ENCODE measurements at regions not wholly inside any gene's neighbourhood (a gene's known extent, or its start where the extent isn't known, plus 50 kb on each side); places are given as distances from the start of the nearest gene placed in this dataset.

- Histone ChIP-seq H3K27ac (ENCODE audit: low read length) (no peak overlapping the region), H3K4me2 (ENCODE audit: low read length) (no peak overlapping the region), H3K36me3 (ENCODE audit: insufficient read depth, low read length) (no peaks in the 10 kb centered on the region), H2AFZ (ENCODE audit: low read depth, low read length) (no peak overlapping the region), H3K9ac (ENCODE audit: low read length) (no peak overlapping the region), H3K9me3 (ENCODE audit: low read length) (no peaks in the 10 kb centered on the region), H3F3A (ENCODE audit: insufficient read depth, low read length, poor library complexity, severe bottlenecking) (no peaks in the 10 kb centered on the region), H3K27me3 (ENCODE audit: insufficient read depth, low read depth, low read length) (no peaks in the 10 kb centered on the region), H4K20me1 (ENCODE audit: insufficient read depth) (no peaks in the 10 kb centered on the region), H3K79me2 (replicated peaks; ENCODE audit: insufficient read depth, low read length) (no peaks in the 10 kb centered on the region), H3K9me2 (ENCODE audit: insufficient read depth, low read length) (no peaks in the 10 kb centered on the region), H3K4me3 (ENCODE audit: low read length) (no peak overlapping the region)
- TF ChIP-seq, protein P1, sequence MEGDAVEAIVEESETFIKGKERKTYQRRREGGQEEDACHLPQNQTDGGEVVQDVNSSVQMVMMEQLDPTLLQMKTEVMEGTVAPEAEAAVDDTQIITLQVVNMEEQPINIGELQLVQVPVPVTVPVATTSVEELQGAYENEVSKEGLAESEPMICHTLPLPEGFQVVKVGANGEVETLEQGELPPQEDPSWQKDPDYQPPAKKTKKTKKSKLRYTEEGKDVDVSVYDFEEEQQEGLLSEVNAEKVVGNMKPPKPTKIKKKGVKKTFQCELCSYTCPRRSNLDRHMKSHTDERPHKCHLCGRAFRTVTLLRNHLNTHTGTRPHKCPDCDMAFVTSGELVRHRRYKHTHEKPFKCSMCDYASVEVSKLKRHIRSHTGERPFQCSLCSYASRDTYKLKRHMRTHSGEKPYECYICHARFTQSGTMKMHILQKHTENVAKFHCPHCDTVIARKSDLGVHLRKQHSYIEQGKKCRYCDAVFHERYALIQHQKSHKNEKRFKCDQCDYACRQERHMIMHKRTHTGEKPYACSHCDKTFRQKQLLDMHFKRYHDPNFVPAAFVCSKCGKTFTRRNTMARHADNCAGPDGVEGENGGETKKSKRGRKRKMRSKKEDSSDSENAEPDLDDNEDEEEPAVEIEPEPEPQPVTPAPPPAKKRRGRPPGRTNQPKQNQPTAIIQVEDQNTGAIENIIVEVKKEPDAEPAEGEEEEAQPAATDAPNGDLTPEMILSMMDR (IDR thresholded peaks at IDR 0.05; ENCODE audit: poor library complexity, severe bottlenecking) = no peak
- TF ChIP-seq RAD21 (conservative IDR thresholded peaks at IDR 0.05) (no peak), MXI1 (conservative IDR thresholded peaks at IDR 0.05; ENCODE audit: poor library complexity, severe bottlenecking) (no peak), TAF1 (IDR thresholded peaks at IDR 0.05; ENCODE audit: low read depth) (no peak), REST (IDR thresholded peaks at IDR 0.05; ENCODE audit: borderline replicate concordance) (no peak), EP300 (conservative IDR thresholded peaks at IDR 0.05; ENCODE audit: poor library complexity, severe bottlenecking) (no peak), SMC3 (conservative IDR thresholded peaks at IDR 0.05; ENCODE audit: poor library complexity) (no peak), EZH2 (IDR thresholded peaks at IDR 0.05; ENCODE audit: borderline replicate concordance, insufficient read depth, low read length, poor library complexity, severe bottlenecking) (no peak), POLR2AphosphoS5 (IDR thresholded peaks at IDR 0.05) (no peak)
Measured at GRCh38 chr6:120996340-120996739, 337.9 kb downstream of the TBC1D32 start.

GRCh38 chr6:120994573-120994967 lies 339.7 kb downstream of the TBC1D32 start:
- Histone ChIP-seq H3K36me3 (ENCODE audit: insufficient read depth, low read length) (no peaks in the 10 kb centered on the region), H3K9me2 (ENCODE audit: insufficient read depth, low read length) (no peaks in the 10 kb centered on the region), H3K9me3 (ENCODE audit: low read length) (no peaks in the 10 kb centered on the region), H4K20me1 (ENCODE audit: insufficient read depth) (no peaks in the 10 kb centered on the region), H3K27ac (ENCODE audit: low read length) (no peak overlapping the region), H3K9ac (ENCODE audit: low read length) (no peak overlapping the region), H3K27me3 (ENCODE audit: insufficient read depth, low read depth, low read length) (no peaks in the 10 kb centered on the region), H3K4me2 (ENCODE audit: low read length) (no peak overlapping the region), H3F3A (ENCODE audit: insufficient read depth, low read length, poor library complexity, severe bottlenecking) (no peaks in the 10 kb centered on the region), H3K4me3 (ENCODE audit: low read length) (no peak overlapping the region), H2AFZ (ENCODE audit: low read depth, low read length) (no peak overlapping the region), H3K79me2 (replicated peaks; ENCODE audit: insufficient read depth, low read length) (no peaks in the 10 kb centered on the region)
- TF ChIP-seq, protein P1 (IDR thresholded peaks at IDR 0.05; ENCODE audit: poor library complexity, severe bottlenecking) = no peak
- no peak for TF ChIP-seq SMC3 (conservative IDR thresholded peaks at IDR 0.05; ENCODE audit: poor library complexity)
- no peak for TF ChIP-seq REST (IDR thresholded peaks at IDR 0.05; ENCODE audit: borderline replicate concordance)
- no peak for TF ChIP-seq RAD21 (conservative IDR thresholded peaks at IDR 0.05)
- no peak for TF ChIP-seq EZH2 (IDR thresholded peaks at IDR 0.05; ENCODE audit: borderline replicate concordance, insufficient read depth, low read length, poor library complexity, severe bottlenecking)
- TF ChIP-seq TAF1 (IDR thresholded peaks at IDR 0.05; ENCODE audit: low read depth) = no peak
- no peak for TF ChIP-seq MXI1 (conservative IDR thresholded peaks at IDR 0.05; ENCODE audit: poor library complexity, severe bottlenecking)
- no peak for TF ChIP-seq POLR2AphosphoS5 (IDR thresholded peaks at IDR 0.05)
- no peak for TF ChIP-seq EP300 (conservative IDR thresholded peaks at IDR 0.05; ENCODE audit: poor library complexity, severe bottlenecking)

Data from neural cell (in vitro differentiated cells).